Heart right ventricle (tissue), 16 donors: ENCODE measurements at regions not wholly inside any gene's neighbourhood (a gene's known extent, or its start where the extent isn't known, plus 50 kb on each side); places are given as distances from the start of the nearest gene placed in this dataset.

Experiments
- ATAC-seq, 8 donors: fragments of 200-7000 bp; cut with Tn5 transposase; one replicate each; pipeline ENCODE4 v1.9.1; 2020; ENCODE audit warnings: mild to moderate bottlenecking in 8 of 8, moderate library complexity in 8 of 8, moderate number of reproducible peaks in 1 of 8
- DNase-seq, 2 donors: peaks; one replicate each; pipeline ENCODE4 v3.0.0-alpha.2; 2020
- H3K27ac ChIP-seq, 10 donors: fragments of 200-600 bp; sonication (generic) in 2 of 10; one replicate each; pipeline versions ENCODE4 v1.5.0 to v1.8.0; 2020 to 2022; ENCODE audit warnings: mild to moderate bottlenecking in 3 of 10
- H3K27me3 ChIP-seq, 7 donors: fragments of 200-600 bp; one replicate each; pipeline ENCODE4 v1.8.0; 2021 to 2022; ENCODE audit warnings: mild to moderate bottlenecking in 2 of 7
- H3K36me3 ChIP-seq, 9 donors: fragments of 200-600 bp; sonication (generic) in 1 of 9; one replicate each; pipeline versions ENCODE4 v1.5.0 to v1.8.0; 2020 to 2022; ENCODE audit warnings: mild to moderate bottlenecking in 2 of 9
- H3K4me1 ChIP-seq, 9 donors: fragments of 200-600 bp; sonication (generic) in 1 of 9; one replicate each; pipeline versions ENCODE4 v1.5.0 to v1.8.0; 2020 to 2022; ENCODE audit warnings: mild to moderate bottlenecking in 4 of 9
- H3K4me3 ChIP-seq, 10 donors: fragments of 200-600 bp; sonication (generic) in 2 of 10; one replicate each; pipeline versions ENCODE4 v1.5.0 to v1.8.0; 2020 to 2022; ENCODE audit warnings: mild to moderate bottlenecking in 7 of 10, moderate library complexity in 2 of 10
- H3K9me3 ChIP-seq, 11 donors: fragments of 200-600 bp in 10 of 11; sonication (generic) in 2 of 11; one replicate each; pipeline versions ENCODE4 v1.5.0 to v1.8.0; 2013 to 2022; ENCODE audit warnings: mild to moderate bottlenecking in 2 of 11, control low read depth in 1 of 11, moderate library complexity in 1 of 11
- WGBS, 2 donors: extraction: QIAGEN DNeasy Blood & Tissue Kit; methylation state at CpG; one replicate each; pipeline ENCODE4 v1.1.7; 2013; ENCODE audit warnings: inconsistent platforms in 1 of 2; 5-methylcytosine and 5-hydroxymethylcytosine counted together
- intact Hi-C, 10 donors: fragments of 100-400 bp; cut with DNase I; formaldehyde crosslinking; loops; one replicate each; pipeline versions ENCODE4 v1.11.1 to v1.14.2; 2022
- TF ChIP-seq, protein P1 (sequence below), 9 donors: fragments of 200-600 bp; sonication (generic) in 2 of 9; IDR thresholded peaks; one replicate each; pipeline versions ENCODE4 v1.5.0 to v1.8.0; 2021 to 2022; ENCODE audit warnings: antibody characterized with exemption in 9 of 9, mild to moderate bottlenecking in 5 of 9, moderate library complexity in 1 of 9
- donor health status: Arrhythmogenic right ventricular cardiomyopathy.
- donor health status: ischemic (EF 13 %, LVEDD 7.1; RV severe dilation, severe dysfunction).
- donor health status: healthy with polysubstance abuse.
- donor health status: DM: no; HTN: yes; CAD: no.
- donor health status: DM: no; HTN: no; CAD: no.
- donor health status: ischemic (EF 25% LVEDD 6.9; RV normal size, moderate dysfunction).
- donor health status: ischemic (EF 25% LVEDD 5.7; RV mildly dilated, moderate dysfunction).
- donor health status: healthy.
- donor health status: DM: yes; HTN: yes; CAD: no.
- donor health status: Ischemic cardiomyopathy.
- donor health status: ischemic (EF 35%, LVEDD 5.7; RV mildly dilated, moderate dysfunction).
- donor health status: nonischemic (EF 11% LVEDD 7.7; RV severe dilation, severe dysfunction).
- donor health status: DM: yes; HTN: yes; CAD: no.
- donor health status: PGD.
- donor health status: ischemic (EF 29% LVEDD 5.4; RV normal size, mild dysfunction).
- donor health status: nonischemic (EF 23%, LVEDD 6.1; RV moderate dilation, normal function).

DNA sequence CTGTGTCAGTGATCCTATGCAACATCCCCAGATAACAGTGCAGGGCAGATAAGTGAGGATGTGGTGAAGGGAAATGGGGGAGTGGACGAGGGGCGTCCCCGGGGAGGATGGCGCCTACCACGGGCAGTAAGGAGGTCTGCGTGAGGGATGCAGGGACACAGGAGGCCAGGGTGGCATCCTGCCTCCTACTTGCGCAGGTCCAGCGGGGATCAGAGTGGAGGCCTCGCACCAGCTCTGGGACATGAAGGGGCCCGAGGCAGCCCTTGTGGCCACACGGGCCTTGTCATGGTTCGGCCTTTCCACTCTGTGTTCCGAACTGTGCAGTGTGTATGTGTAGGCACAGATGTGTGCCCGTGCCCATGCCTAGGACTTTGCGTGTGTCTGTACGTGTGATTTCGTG, 1227.5 kb downstream of the BRD1 start:
- intact Hi-C loops: no loop called here
- ATAC-seq (no peak), DNase-seq (no peak)
- Histone ChIP-seq H3K27me3 (peaks cover 0 to 8% (median 0%) of the 10 kb centered on the region in 7 donors), H3K27ac (no peak overlapping the region), H3K4me3 (no peak overlapping the region), H3K4me1 (no peaks in the 10 kb centered on the region), H3K9me3 (peaks cover 0 to 15% (median 0%) of the 10 kb centered on the region in 11 donors), H3K36me3 (no peaks in the 10 kb centered on the region)
- TF ChIP-seq, protein P1, sequence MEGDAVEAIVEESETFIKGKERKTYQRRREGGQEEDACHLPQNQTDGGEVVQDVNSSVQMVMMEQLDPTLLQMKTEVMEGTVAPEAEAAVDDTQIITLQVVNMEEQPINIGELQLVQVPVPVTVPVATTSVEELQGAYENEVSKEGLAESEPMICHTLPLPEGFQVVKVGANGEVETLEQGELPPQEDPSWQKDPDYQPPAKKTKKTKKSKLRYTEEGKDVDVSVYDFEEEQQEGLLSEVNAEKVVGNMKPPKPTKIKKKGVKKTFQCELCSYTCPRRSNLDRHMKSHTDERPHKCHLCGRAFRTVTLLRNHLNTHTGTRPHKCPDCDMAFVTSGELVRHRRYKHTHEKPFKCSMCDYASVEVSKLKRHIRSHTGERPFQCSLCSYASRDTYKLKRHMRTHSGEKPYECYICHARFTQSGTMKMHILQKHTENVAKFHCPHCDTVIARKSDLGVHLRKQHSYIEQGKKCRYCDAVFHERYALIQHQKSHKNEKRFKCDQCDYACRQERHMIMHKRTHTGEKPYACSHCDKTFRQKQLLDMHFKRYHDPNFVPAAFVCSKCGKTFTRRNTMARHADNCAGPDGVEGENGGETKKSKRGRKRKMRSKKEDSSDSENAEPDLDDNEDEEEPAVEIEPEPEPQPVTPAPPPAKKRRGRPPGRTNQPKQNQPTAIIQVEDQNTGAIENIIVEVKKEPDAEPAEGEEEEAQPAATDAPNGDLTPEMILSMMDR (IDR thresholded peaks at IDR 0.05): no peak
- 78 to 80% methylated on average over 17 of the region's 17 CpGs for WGBS, 2 donors

DNA sequence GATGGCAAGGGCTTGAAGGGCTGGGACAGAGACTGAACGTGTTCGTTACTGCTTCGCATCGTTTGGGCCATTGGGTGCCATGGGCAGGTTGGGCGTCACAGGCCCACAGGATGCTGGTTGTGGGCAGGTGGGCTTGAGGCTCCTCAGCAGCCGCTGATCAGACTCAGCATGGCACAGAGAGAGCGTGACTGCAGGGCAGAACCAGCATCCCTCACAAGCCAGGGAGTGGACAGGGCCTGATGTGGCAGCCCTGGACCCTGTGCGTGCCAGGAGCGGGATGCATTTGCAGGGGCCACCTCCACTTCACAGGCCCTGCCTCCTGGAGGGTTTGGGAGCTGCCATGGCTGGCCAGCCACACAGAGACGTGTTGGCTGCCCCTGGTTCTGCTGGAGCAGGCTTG, 1228.3 kb downstream of the BRD1 start:
- WGBS, 2 donors: 85 to 87% methylated on average over 10 of the region's 10 CpGs
- TF ChIP-seq, protein P1 (IDR thresholded peaks at IDR 0.05): no peak
- H3K27me3 ChIP-seq: peaks cover 0 to 15% (median under 1%) of the 10 kb centered on the region in 7 donors
- no peaks in the 10 kb centered on the region for H3K36me3 ChIP-seq
- intact Hi-C loops: no loop called here
- no peaks in the 10 kb centered on the region for H3K4me1 ChIP-seq
- DNase-seq (no peak), ATAC-seq (no peak)
- H3K27ac ChIP-seq: no peak overlapping the region
- H3K9me3 ChIP-seq: peaks cover 0 to 11% (median 0%) of the 10 kb centered on the region in 11 donors
- H3K4me3 ChIP-seq: no peak overlapping the region

DNA sequence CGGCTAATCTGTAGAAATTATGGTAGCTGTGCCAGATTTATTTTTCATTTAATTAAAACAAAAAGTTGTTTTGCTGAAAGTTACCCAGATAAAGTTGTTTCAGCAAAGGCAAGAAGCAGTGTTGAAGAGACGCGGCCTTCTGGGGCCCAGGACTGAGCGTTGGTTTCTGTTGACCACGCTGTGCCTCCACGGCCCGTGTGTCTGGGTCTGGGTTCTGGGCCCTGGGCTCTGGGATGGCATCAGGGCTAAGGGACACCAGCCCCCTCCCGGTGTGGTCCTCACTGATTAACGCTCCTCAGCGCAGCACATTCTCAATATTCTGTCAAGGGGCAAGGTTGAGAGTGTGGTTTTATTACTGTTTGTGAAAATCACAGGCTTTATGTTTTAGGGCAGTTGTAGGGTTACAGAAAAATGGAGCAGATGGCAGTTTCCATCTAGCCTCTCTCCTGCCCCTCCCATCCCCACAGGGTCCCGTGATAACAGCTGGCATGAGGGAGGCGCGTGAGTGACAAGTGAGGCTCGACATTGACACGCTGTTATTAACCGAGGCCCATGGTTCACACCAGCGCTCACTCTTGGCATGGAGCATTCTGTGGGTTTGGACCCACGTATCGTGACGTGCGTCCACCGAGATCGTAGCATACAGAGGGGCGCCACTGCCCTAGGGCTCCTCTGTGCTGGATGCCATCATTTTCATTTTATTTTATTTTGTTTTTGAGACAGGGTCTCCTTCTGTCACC, 1231.4 kb downstream of the BRD1 start:
- Histone ChIP-seq H3K27me3 (peaks cover 0 to 30% (median 16%) of the 10 kb centered on the region in 7 donors), H3K4me3 (no peak overlapping the region), H3K36me3 (no peaks in the 10 kb centered on the region), H3K27ac (no peak overlapping the region), H3K4me1 (no peaks in the 10 kb centered on the region), H3K9me3 (peaks cover 0 to 11% (median 0%) of the 10 kb centered on the region in 11 donors)
- 87 to 89% methylated on average over 24 of the region's 24 CpGs for WGBS, 2 donors
- TF ChIP-seq, protein P1 (IDR thresholded peaks at IDR 0.05): no peak
- ATAC-seq: no peak
- DNase-seq: no peak
- intact Hi-C loops: no loop called here

DNA sequence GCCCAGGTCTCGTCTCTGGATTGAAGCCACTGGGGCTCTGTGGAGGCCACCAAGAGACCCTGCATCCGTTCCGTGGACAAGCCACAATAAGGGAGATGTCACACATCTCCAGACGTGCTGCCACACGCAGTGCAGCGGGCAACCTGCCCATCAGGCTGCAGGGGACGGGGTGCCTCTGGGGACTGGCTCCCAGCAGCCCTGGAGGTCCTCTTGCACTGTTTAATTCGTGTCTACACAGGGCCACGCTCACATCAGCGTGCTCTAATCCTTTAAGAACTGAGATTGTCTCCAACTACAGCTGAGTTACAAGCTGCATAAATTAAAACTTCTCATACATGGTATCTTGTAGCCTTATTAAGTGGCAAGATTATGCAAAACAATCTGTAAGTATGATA, 1232.2 kb downstream of the BRD1 start:
- 66 to 75% methylated on average over 10 of the region's 10 CpGs for WGBS, 2 donors
- H3K36me3 ChIP-seq: no peaks in the 10 kb centered on the region
- H3K4me1 ChIP-seq: no peaks in the 10 kb centered on the region
- intact Hi-C loops: no loop called here
- H3K27me3 ChIP-seq: peaks cover 0 to 32% (median 16%) of the 10 kb centered on the region in 7 donors
- TF ChIP-seq, protein P1 (IDR thresholded peaks at IDR 0.05): no peak
- H3K27ac ChIP-seq: no peak overlapping the region
- no peak for DNase-seq
- H3K4me3 ChIP-seq: no peak overlapping the region
- H3K9me3 ChIP-seq: peaks cover 0 to 11% (median 0%) of the 10 kb centered on the region in 11 donors
- no peak for ATAC-seq
